Psoas muscle (tissue), 7 donors: ENCODE measurements at regions not wholly inside any gene's neighbourhood (a gene's known extent, or its start where the extent isn't known, plus 50 kb on each side); places are given as distances from the start of the nearest gene placed in this dataset.

Experiments
- ATAC-seq, 4 donors: fragments of 200-7000 bp; cut with Tn5 transposase; one replicate each; pipeline ENCODE4 v1.9.1; 2020; ENCODE audit warnings: moderate library complexity in 3 of 4, mild to moderate bottlenecking in 2 of 4
- DNase-seq, 2 donors: peaks; one replicate each; pipeline ENCODE4 v3.0.0-alpha.2; 2020
- H3K27ac ChIP-seq: fragments of 200-600 bp; one replicate; pipeline ENCODE4 v1.8.0; 2022
- H3K27me3 ChIP-seq, 3 donors: fragments of 200-600 bp in 1 of 3; one replicate each; pipeline versions ENCODE4 v1.6.1 to v1.8.0; 2013 to 2022; ENCODE audit warnings: low read length in 2 of 3, mild to moderate bottlenecking in 2 of 3, moderate library complexity in 1 of 3; ENCODE audit not compliant: insufficient read depth in 3 of 3
- H3K36me3 ChIP-seq, 2 donors: fragments of 200-600 bp in 1 of 2; one replicate each; pipeline versions ENCODE4 v1.6.1 to v1.8.0; 2013 to 2022; ENCODE audit warnings: low read depth in 1 of 2, mild to moderate bottlenecking in 1 of 2, moderate library complexity in 1 of 2; ENCODE audit not compliant: insufficient read depth in 1 of 2
- H3K4me1 ChIP-seq: fragments of 200-600 bp; one replicate; pipeline ENCODE4 v1.8.0; 2022
- H3K4me3 ChIP-seq: fragments of 200-600 bp; one replicate; pipeline ENCODE4 v1.8.0; 2022; ENCODE audit warnings: mild to moderate bottlenecking
- H3K9me3 ChIP-seq: fragments of 200-600 bp; one replicate; pipeline ENCODE4 v1.8.0; 2022
- CTCF ChIP-seq: fragments of 200-600 bp; IDR thresholded peaks from one replicate; pipeline ENCODE4 v1.8.0; 2022; ENCODE audit warnings: antibody characterized with exemption
- WGBS, 3 donors: extraction: QIAGEN DNeasy Blood & Tissue Kit; methylation state at CpG; one replicate each; pipeline versions ENCODE4 v1.1.6 to v1.1.7; 2013; 5-methylcytosine and 5-hydroxymethylcytosine counted together
- intact Hi-C, 2 donors: fragments of 100-400 bp; cut with DNase I; formaldehyde crosslinking; loops; one replicate each; pipeline versions ENCODE4 v1.11.0 to v1.14.2; 2022
- donor health status: healthy with polysubstance abuse.
- donor health status: DM: no; HTN: no; CAD: no; lungs with moderate emphysema.
- donor health status: Bipolar disorder and iron deficiency.
- donor health status: healthy.
- donor health status: DM: yes; HTN: yes; CAD: no.
- donor health status: DM: no; HTN: no; CAD: no.
- donor health status: DM: yes; HTN: yes; CAD: no.

GRCh38 chr14:101130861-101131260 lies 227.3 kb upstream of the RTL1 start:
- intact Hi-C loops = no loop called here
- DNase-seq (no peak), ATAC-seq (no peak)
- H3K9me3 ChIP-seq = no peaks in the 10 kb centered on the region
- H3K27ac ChIP-seq = no peak overlapping the region
- WGBS, 3 donors = 56 to 64% (median 59%) methylated on average over 6 of the region's 6 CpGs
- H3K27me3 ChIP-seq = peaks cover 0 to 14% (median 0%) of the 10 kb centered on the region in 3 donors
- H3K36me3 ChIP-seq = no peaks in the 10 kb centered on the region
- TF ChIP-seq CTCF = no peak
- no peaks in the 10 kb centered on the region for H3K4me1 ChIP-seq
- no peak overlapping the region for H3K4me3 ChIP-seq

DNA sequence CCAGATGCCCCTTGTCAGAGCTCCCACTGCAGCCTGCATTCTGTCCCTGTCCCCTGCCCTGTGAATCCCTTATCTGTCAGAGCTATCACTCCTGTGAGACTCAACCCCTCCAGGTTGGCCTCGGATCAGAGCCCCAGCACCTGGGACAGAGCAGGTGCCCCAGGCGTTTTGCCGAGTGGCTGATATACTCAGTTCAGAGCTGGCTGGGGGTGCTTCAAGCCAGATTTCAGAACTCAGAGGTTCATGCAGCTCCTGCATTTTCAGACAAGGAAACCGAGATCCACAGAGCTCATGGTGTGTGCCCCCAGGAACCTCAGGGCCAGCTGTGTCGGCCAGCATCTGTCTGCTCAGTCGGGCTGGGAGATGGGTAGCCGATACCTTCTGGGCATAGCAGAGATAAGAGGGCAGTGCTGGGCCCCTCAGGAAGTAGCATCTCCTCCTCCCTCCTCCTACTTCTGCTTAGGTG lies 228.0 kb upstream of the RTL1 start:
- Histone ChIP-seq H3K4me1 (no peaks in the 10 kb centered on the region), H3K27ac (no peak overlapping the region), H3K9me3 (no peaks in the 10 kb centered on the region), H3K4me3 (no peak overlapping the region), H3K36me3 (no peaks in the 10 kb centered on the region), H3K27me3 (peaks cover 0 to 10% (median 0%) of the 10 kb centered on the region in 3 donors)
- WGBS, 3 donors = 59 to 71% (median 68%) methylated on average over 7 of the region's 7 CpGs
- no peak for ATAC-seq
- intact Hi-C loops = no loop called here
- no peak for TF ChIP-seq CTCF
- peak in 1 of 2 donors; percentile 25 for DNase-seq

GRCh38 chr14:101132051-101132571 lies 228.6 kb upstream of the RTL1 start:
- no peak for ATAC-seq

GRCh38 chr14:101132588-101132987 lies 229.1 kb upstream of the RTL1 start:
- WGBS, 3 donors = 62 to 67% (median 63%) methylated on average over 7 of the region's 7 CpGs
- H3K36me3 ChIP-seq = no peaks in the 10 kb centered on the region
- ATAC-seq = no peak
- peaks cover 0 to 8% (median 0%) of the 10 kb centered on the region in 3 donors for H3K27me3 ChIP-seq
- H3K4me3 ChIP-seq = no peak overlapping the region
- no peak for TF ChIP-seq CTCF
- intact Hi-C loops = no loop called here
- no peak overlapping the region for H3K27ac ChIP-seq
- DNase-seq = peak in 1 of 2 donors; percentile 32
- no peaks in the 10 kb centered on the region for H3K4me1 ChIP-seq
- no peaks in the 10 kb centered on the region for H3K9me3 ChIP-seq

More at GRCh38 chr14:101132051-101132571, 228.6 kb upstream of the RTL1 start:
- Histone ChIP-seq H3K4me3 (no peak overlapping the region), H3K36me3 (no peaks in the 10 kb centered on the region), H3K27ac (no peak overlapping the region), H3K27me3 (peaks cover 0 to 10% (median 0%) of the 10 kb centered on the region in 3 donors), H3K9me3 (no peaks in the 10 kb centered on the region), H3K4me1 (no peaks in the 10 kb centered on the region)
- peak in 1 of 2 donors; percentile 43 for DNase-seq
- 70 to 82% (median 70%) methylated on average over 10 of the region's 10 CpGs for WGBS, 3 donors
- no peak for TF ChIP-seq CTCF
- intact Hi-C loops = no loop called here

- H3K4me3 ChIP-seq = no peak overlapping the region
- DNase-seq (no peak), ATAC-seq (no peak)
- no peaks in the 10 kb centered on the region for H3K9me3 ChIP-seq
- H3K27ac ChIP-seq = no peak overlapping the region
- H3K4me1 ChIP-seq = no peaks in the 10 kb centered on the region
- H3K27me3 ChIP-seq = peaks cover 0 to 3% (median 0%) of the 10 kb centered on the region in 3 donors
- intact Hi-C loops = no loop called here
- WGBS, 3 donors = 79 to 82% (median 80%) methylated on average over 8 of the region's 8 CpGs
- TF ChIP-seq CTCF = no peak
- H3K36me3 ChIP-seq = no peaks in the 10 kb centered on the region
Observed at GRCh38 chr14:101133068-101133467, 229.5 kb upstream of the RTL1 start.
